ENCODE measurements at regions not wholly inside any gene's neighbourhood (a gene's known extent, or its start where the extent isn't known, plus 50 kb on each side); places are given as distances from the start of the nearest gene placed in this dataset.

DNA sequence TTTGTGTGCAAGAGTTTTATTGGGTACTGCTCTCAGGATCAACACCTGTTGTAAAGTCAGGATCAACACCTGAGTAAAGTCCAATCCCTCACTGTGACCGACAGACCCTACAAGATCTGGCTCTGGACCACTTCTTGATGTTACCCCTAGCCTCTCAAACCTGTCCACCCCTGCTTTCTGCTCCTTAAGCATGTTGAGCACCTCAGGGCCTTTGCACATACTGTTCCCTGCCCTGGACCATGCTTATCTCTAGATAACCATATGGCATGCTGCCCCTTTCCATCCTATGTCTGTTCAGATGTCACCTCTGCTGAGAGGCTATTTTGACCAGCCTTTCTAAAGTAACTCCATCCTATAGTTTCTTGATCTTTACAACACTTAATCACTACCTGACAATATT is 269.6 kb downstream of the SMARCA2 start:
- no peak for DNase-seq
- intact Hi-C loops (cut with DNase I; ENCODE audit: low total_unique reads), result no loop called here
- Histone ChIP-seq H3K27ac (no peak overlapping the region), H3K4me3 (no peak overlapping the region), H3K9me3 (no peaks in the 10 kb centered on the region), H3K36me3 (no peaks in the 10 kb centered on the region), H3K4me1 (no peaks in the 10 kb centered on the region), H3K27me3 (no peaks in the 10 kb centered on the region)
- TF ChIP-seq, protein P1, sequence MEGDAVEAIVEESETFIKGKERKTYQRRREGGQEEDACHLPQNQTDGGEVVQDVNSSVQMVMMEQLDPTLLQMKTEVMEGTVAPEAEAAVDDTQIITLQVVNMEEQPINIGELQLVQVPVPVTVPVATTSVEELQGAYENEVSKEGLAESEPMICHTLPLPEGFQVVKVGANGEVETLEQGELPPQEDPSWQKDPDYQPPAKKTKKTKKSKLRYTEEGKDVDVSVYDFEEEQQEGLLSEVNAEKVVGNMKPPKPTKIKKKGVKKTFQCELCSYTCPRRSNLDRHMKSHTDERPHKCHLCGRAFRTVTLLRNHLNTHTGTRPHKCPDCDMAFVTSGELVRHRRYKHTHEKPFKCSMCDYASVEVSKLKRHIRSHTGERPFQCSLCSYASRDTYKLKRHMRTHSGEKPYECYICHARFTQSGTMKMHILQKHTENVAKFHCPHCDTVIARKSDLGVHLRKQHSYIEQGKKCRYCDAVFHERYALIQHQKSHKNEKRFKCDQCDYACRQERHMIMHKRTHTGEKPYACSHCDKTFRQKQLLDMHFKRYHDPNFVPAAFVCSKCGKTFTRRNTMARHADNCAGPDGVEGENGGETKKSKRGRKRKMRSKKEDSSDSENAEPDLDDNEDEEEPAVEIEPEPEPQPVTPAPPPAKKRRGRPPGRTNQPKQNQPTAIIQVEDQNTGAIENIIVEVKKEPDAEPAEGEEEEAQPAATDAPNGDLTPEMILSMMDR (IDR thresholded peaks at IDR 0.05), result no peak

DNA sequence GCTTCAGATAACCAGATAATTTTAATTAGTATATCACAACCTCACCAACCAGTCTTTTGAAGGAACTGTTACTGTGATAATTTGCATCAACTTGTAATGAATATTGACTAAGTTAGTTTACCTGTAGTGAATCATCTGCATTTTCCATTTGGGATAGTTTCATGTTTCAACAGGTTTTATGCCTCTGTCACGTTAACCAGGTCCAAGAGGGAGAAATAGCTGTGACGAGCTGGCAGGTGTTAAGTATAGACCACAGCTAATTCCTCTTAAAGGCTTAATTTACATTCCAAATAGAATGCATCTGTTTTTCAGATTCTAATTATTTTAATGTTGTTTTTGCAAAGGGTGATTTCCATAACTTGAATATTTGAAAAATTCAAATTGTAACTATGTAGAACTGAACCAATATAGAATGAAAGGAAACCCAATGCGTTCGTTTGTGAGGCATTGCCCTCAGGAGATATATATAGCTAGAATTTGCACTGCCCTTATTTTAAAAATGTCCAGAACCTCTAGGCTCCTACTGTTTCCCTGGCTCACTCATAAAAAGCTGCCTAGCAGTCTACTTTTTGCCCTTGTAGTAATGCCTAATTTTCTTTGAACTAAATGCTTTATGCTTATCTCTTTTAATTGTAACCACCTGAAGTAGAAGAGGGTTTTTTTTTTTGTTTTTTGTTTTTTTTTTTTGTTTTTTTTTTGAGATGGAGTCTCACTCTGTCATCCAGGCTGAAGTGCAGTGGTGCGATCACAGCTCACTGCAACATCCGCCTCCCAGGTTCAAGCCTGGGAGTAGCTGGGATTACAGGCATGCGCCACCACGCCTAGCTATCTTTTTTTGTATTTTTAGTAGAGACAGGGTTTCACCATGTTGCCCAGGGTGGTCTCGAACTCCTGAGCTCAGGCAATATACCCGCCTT is 270.5 kb downstream of the SMARCA2 start:
- Histone ChIP-seq H3K4me3 (no peak overlapping the region), H3K27ac (no peak overlapping the region), H3K27me3 (no peaks in the 10 kb centered on the region), H3K4me1 (no peaks in the 10 kb centered on the region), H3K9me3 (no peaks in the 10 kb centered on the region), H3K36me3 (no peaks in the 10 kb centered on the region)
- intact Hi-C loops (cut with DNase I; ENCODE audit: low total_unique reads), result no loop called here
- TF ChIP-seq, protein P1 (IDR thresholded peaks at IDR 0.05), result no peak
- no peak for DNase-seq

DNA sequence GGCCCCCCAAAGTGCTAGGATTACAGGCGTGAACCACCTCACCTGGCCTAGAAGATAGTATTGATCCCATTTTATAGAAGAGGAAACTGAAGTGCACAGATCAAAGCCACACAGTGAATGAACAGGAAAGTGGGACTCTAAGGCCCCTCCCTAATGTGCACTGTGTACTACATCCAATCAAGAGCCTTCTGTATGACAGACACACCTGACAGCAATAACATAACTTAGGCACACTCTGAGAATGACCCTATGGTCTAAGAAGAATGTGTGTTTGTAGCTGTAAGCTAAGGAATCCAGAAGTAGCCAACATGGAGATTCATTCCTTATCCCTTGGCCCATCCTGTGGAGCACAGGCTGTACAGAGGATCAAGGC is 271.2 kb downstream of the SMARCA2 start:
- no peaks in the 10 kb centered on the region for H3K9me3 ChIP-seq
- no peak for DNase-seq
- intact Hi-C loops (cut with DNase I; ENCODE audit: low total_unique reads), result no loop called here
- H3K36me3 ChIP-seq, result no peaks in the 10 kb centered on the region
- TF ChIP-seq, protein P1 (IDR thresholded peaks at IDR 0.05), result no peak
- no peaks in the 10 kb centered on the region for H3K4me1 ChIP-seq
- no peak overlapping the region for H3K4me3 ChIP-seq
- no peak overlapping the region for H3K27ac ChIP-seq
- no peaks in the 10 kb centered on the region for H3K27me3 ChIP-seq

DNA sequence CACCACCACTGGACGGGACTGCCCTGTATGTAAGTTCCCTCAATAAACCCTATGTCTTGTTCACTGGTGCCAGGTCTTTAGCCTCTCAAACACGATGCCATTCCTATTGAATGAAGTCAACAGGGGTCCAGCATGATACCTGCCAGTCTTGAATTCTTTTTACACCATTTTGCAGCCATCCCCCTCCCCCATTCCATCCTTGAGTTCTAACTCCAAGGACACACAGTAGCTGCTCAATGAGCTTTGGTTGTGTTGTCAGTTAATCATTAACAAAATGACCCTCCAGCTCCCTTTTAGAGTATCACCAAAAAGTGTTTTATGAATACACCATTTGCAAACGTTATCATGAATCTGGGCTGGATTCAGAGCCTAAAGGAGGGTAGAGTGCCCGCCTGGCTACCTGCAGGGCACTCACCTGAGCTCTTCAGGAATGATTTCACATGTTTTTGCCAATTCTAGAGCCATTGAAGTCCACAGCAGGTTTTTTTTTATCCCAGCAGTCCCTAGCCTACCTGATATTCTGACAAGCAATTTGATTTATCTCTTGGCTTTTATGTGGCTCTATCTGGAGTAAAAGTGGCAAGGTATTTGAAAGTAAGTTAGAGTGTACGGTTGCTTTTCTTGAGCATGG is 271.8 kb downstream of the SMARCA2 start:
- Histone ChIP-seq H3K9me3 (no peaks in the 10 kb centered on the region), H3K4me1 (no peaks in the 10 kb centered on the region), H3K27me3 (no peaks in the 10 kb centered on the region), H3K36me3 (no peaks in the 10 kb centered on the region), H3K4me3 (no peak overlapping the region), H3K27ac (no peak overlapping the region)
- intact Hi-C loops (cut with DNase I; ENCODE audit: low total_unique reads), result no loop called here
- DNase-seq, result no peak
- TF ChIP-seq, protein P1 (IDR thresholded peaks at IDR 0.05), result no peak

DNA sequence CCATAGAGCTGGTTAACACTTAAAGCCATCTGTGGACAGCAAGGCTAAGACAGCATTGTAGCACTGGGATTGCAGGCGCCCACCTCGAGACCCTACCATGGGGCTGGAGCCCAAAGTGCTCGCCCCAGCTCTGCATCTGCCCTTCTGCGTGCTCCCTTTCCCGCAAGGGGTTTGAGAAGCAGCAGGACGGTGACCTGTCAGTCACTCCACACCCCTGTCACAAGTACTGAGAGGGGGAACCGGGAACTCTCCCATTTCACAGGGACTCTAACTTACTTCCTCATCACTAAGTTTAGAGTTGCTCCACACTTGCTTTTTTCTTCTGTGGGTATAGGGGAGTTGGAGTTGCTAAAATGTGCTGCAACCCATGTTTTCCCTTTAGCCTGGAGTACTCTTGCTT is 273.2 kb downstream of the SMARCA2 start:
- Histone ChIP-seq H3K36me3 (no peaks in the 10 kb centered on the region), H3K4me3 (no peak overlapping the region), H3K4me1 (no peaks in the 10 kb centered on the region), H3K27ac (no peak overlapping the region), H3K27me3 (no peaks in the 10 kb centered on the region), H3K9me3 (no peaks in the 10 kb centered on the region)
- no peak for DNase-seq
- intact Hi-C loops (cut with DNase I; ENCODE audit: low total_unique reads), result no loop called here
- TF ChIP-seq, protein P1 (IDR thresholded peaks at IDR 0.05), result no peak
